Neural cell (in vitro differentiated cells): ENCODE measurements at regions not wholly inside any gene's neighbourhood (a gene's known extent, or its start where the extent isn't known, plus 50 kb on each side); places are given as distances from the start of the nearest gene placed in this dataset.

Source experiments
- H2AFZ ChIP-seq: fragments of 200-600, 300-800 bp; sonication (generic), shearing (Covaris generic); 2 replicates; pipeline ENCODE4 v1.6.0; 2014; ENCODE audit warnings: low read depth, mild to moderate bottlenecking, antibody characterized with exemption, low read length, moderate library complexity
- H3F3A ChIP-seq: fragments of 200-600 bp; shearing (Covaris generic); 2 replicates; pipeline ENCODE4 v1.6.1; 2016; ENCODE audit warnings: mild to moderate bottlenecking, moderate library complexity, mixed read lengths, antibody characterized with exemption, low read length; ENCODE audit not compliant: insufficient read depth, poor library complexity, severe bottlenecking
- H3K27ac ChIP-seq: fragments of 200-600, 300-800 bp; sonication (generic), shearing (Covaris generic); 2 replicates; pipeline ENCODE4 v1.5.1; 2014; ENCODE audit warnings: mild to moderate bottlenecking, low read length, moderate library complexity
- H3K27me3 ChIP-seq: fragments of 300-800, 200-600 bp; sonication (generic), shearing (Covaris generic); 2 replicates; pipeline ENCODE4 v1.6.0; 2014; ENCODE audit warnings: mild to moderate bottlenecking, low read depth, low read length, moderate library complexity; ENCODE audit not compliant: insufficient read depth
- H3K36me3 ChIP-seq: fragments of 300-800, 200-600 bp; sonication (generic), shearing (Covaris generic); 2 replicates; pipeline ENCODE4 v1.5.1; 2014; ENCODE audit warnings: mild to moderate bottlenecking, antibody characterized with exemption, low read length, moderate library complexity; ENCODE audit not compliant: insufficient read depth
- H3K4me2 ChIP-seq: fragments of 300-800, 200-600 bp; sonication (generic), shearing (Covaris generic); 2 replicates; pipeline ENCODE4 v1.6.0; 2014; ENCODE audit warnings: mild to moderate bottlenecking, low read length
- H3K4me3 ChIP-seq: fragments of 300-800, 200-600 bp; sonication (generic), shearing (Covaris generic); 2 replicates; pipeline ENCODE4 v1.5.1; 2014; ENCODE audit warnings: mild to moderate bottlenecking, low read length, moderate library complexity
- H3K79me2 ChIP-seq: fragments of 200-600 bp; shearing (Covaris generic); replicated peaks from 2 replicates; pipeline ENCODE4 v1.6.0; 2014; ENCODE audit warnings: mild to moderate bottlenecking, low read length, moderate library complexity; ENCODE audit not compliant: insufficient read depth
- H3K9ac ChIP-seq: fragments of 300-800, 200-600 bp; sonication (generic), shearing (Covaris generic); 2 replicates; pipeline ENCODE4 v1.6.1; 2016; ENCODE audit warnings: mild to moderate bottlenecking, low read length, mixed read lengths
- H3K9me2 ChIP-seq: fragments of 200-600 bp; shearing (Covaris generic); 2 replicates; pipeline ENCODE4 v1.6.1; 2016; ENCODE audit warnings: mild to moderate bottlenecking, low read length, mixed read lengths; ENCODE audit not compliant: insufficient read depth
- H3K9me3 ChIP-seq: fragments of 200-600, 300-800 bp; sonication (generic), shearing (Covaris generic); 2 replicates; pipeline ENCODE4 v1.6.1; 2016; ENCODE audit warnings: mild to moderate bottlenecking, mixed run types, low read length, moderate library complexity, mixed read lengths
- H4K20me1 ChIP-seq: fragments of 200-600 bp; shearing (Covaris generic); 2 replicates; pipeline ENCODE4 v1.6.1; 2016; ENCODE audit warnings: mild to moderate bottlenecking, mixed run types; ENCODE audit not compliant: insufficient read depth
- EP300 ChIP-seq: fragments of 450-650 bp; conservative IDR thresholded peaks from 2 replicates; pipeline ENCODE4 v1.6.1; 2014; ENCODE audit warnings: antibody characterized with exemption, mild to moderate bottlenecking, moderate library complexity; ENCODE audit not compliant: poor library complexity, severe bottlenecking
- EZH2 ChIP-seq: fragments of 200-600, 300-800 bp; shearing (Covaris generic), sonication (generic); IDR thresholded peaks from 2 replicates; pipeline ENCODE4 v1.6.1; 2014; ENCODE audit warnings: antibody characterized with exemption, low read length, borderline replicate concordance, mild to moderate bottlenecking; ENCODE audit not compliant: insufficient read depth, poor library complexity, severe bottlenecking
- MXI1 ChIP-seq: fragments of 450-650 bp; conservative IDR thresholded peaks from 2 replicates; pipeline ENCODE4 v1.6.1; 2014; ENCODE audit warnings: antibody characterized with exemption, mild to moderate bottlenecking; ENCODE audit not compliant: poor library complexity, severe bottlenecking
- POLR2AphosphoS5 ChIP-seq: IDR thresholded peaks from 2 replicates; pipeline ENCODE4 v1.6.1; 2012
- RAD21 ChIP-seq: fragments of 450-650 bp; conservative IDR thresholded peaks from 2 replicates; pipeline ENCODE4 v1.6.1; 2014; ENCODE audit warnings: antibody characterized with exemption, mild to moderate bottlenecking, moderate library complexity
- SMC3 ChIP-seq: fragments of 450-650 bp; conservative IDR thresholded peaks from 2 replicates; pipeline ENCODE4 v1.6.1; 2014; ENCODE audit warnings: antibody characterized with exemption, mild to moderate bottlenecking, moderate library complexity; ENCODE audit not compliant: poor library complexity
- TAF1 ChIP-seq: IDR thresholded peaks from 2 replicates; pipeline ENCODE4 v1.6.1; 2012; ENCODE audit warnings: low read depth
- TF ChIP-seq, protein P1 (sequence below): fragments of 450-650 bp; IDR thresholded peaks from 2 replicates; pipeline ENCODE4 v1.5.1; 2014; ENCODE audit warnings: antibody characterized with exemption, mild to moderate bottlenecking, moderate library complexity; ENCODE audit not compliant: poor library complexity, severe bottlenecking
- TF ChIP-seq, protein P2 (sequence below): IDR thresholded peaks from 2 replicates; pipeline ENCODE4 v1.6.1; 2012; ENCODE audit warnings: borderline replicate concordance

DNA sequence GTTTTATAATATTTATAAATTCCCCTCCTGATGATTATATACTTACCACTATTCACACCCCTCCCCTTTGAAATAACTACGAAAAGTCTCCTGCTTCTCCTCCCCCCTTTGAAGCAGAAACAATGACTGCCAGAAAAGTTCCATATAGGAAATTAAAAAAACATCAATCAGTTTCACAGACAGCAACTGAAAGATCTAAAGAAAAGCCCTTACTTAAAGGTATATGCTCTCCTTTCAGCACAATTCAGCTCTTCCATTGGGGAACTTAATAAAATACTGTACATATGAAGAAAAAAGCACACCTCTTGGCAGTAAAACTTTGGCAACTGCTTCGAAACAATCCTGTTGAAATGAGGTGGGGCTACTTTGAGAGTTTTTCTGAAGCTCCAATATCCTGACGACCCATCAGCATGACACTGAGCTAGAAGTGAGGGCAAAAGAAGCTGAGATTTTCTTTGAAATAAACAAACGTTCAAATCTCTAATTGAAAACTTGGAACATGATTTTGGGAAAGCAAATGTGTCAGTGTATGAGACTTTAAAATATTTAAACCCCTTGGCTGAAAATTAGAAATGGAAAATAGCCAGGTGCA lies 147.6 kb upstream of the RXFP2 start:
- Histone ChIP-seq H3K27me3 (no peaks in the 10 kb centered on the region), H3K4me2 (no peak overlapping the region), H3K9me3 (no peaks in the 10 kb centered on the region), H4K20me1 (no peaks in the 10 kb centered on the region), H3K9me2 (no peaks in the 10 kb centered on the region), H3K36me3 (no peaks in the 10 kb centered on the region), H3K9ac (no peak overlapping the region), H3K4me3 (no peak overlapping the region), H3K27ac (no peak overlapping the region), H3F3A (no peaks in the 10 kb centered on the region), H3K79me2 (no peaks in the 10 kb centered on the region), H2AFZ (no peak overlapping the region)
- no peak for TF ChIP-seq RAD21
- TF ChIP-seq MXI1 = no peak
- TF ChIP-seq EZH2 = no peak
- TF ChIP-seq POLR2AphosphoS5 = no peak
- no peak for TF ChIP-seq EP300
- no peak for TF ChIP-seq SMC3
- no peak for TF ChIP-seq TAF1
- TF ChIP-seq, protein P1, sequence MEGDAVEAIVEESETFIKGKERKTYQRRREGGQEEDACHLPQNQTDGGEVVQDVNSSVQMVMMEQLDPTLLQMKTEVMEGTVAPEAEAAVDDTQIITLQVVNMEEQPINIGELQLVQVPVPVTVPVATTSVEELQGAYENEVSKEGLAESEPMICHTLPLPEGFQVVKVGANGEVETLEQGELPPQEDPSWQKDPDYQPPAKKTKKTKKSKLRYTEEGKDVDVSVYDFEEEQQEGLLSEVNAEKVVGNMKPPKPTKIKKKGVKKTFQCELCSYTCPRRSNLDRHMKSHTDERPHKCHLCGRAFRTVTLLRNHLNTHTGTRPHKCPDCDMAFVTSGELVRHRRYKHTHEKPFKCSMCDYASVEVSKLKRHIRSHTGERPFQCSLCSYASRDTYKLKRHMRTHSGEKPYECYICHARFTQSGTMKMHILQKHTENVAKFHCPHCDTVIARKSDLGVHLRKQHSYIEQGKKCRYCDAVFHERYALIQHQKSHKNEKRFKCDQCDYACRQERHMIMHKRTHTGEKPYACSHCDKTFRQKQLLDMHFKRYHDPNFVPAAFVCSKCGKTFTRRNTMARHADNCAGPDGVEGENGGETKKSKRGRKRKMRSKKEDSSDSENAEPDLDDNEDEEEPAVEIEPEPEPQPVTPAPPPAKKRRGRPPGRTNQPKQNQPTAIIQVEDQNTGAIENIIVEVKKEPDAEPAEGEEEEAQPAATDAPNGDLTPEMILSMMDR = no peak
- TF ChIP-seq, protein P2, sequence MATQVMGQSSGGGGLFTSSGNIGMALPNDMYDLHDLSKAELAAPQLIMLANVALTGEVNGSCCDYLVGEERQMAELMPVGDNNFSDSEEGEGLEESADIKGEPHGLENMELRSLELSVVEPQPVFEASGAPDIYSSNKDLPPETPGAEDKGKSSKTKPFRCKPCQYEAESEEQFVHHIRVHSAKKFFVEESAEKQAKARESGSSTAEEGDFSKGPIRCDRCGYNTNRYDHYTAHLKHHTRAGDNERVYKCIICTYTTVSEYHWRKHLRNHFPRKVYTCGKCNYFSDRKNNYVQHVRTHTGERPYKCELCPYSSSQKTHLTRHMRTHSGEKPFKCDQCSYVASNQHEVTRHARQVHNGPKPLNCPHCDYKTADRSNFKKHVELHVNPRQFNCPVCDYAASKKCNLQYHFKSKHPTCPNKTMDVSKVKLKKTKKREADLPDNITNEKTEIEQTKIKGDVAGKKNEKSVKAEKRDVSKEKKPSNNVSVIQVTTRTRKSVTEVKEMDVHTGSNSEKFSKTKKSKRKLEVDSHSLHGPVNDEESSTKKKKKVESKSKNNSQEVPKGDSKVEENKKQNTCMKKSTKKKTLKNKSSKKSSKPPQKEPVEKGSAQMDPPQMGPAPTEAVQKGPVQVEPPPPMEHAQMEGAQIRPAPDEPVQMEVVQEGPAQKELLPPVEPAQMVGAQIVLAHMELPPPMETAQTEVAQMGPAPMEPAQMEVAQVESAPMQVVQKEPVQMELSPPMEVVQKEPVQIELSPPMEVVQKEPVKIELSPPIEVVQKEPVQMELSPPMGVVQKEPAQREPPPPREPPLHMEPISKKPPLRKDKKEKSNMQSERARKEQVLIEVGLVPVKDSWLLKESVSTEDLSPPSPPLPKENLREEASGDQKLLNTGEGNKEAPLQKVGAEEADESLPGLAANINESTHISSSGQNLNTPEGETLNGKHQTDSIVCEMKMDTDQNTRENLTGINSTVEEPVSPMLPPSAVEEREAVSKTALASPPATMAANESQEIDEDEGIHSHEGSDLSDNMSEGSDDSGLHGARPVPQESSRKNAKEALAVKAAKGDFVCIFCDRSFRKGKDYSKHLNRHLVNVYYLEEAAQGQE = no peak

DNA sequence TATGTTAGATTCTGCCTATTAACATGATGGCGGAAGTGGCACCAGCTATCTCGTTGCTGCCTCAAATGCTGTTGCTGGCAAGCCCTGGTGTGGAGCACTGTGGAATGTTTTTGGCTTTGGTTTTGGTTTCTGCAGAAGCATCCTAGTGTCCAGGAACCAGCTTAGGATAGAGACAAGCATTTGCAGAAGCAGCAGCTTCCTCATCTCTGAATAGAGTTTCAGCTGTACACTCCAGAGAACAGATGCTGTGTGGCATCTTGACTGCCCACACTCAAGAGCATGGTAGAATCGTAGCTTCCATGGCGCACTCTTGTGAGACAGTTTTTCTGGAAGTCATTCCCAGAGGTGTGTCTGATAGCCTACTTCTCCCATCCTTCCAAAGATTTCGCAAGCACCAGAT lies 145.3 kb upstream of the RXFP2 start:
- H3K4me2 ChIP-seq = no peak overlapping the region
- no peak overlapping the region for H3K4me3 ChIP-seq
- H2AFZ ChIP-seq = no peak overlapping the region
- no peaks in the 10 kb centered on the region for H3F3A ChIP-seq
- TF ChIP-seq TAF1 = no peak
- TF ChIP-seq SMC3 = no peak
- TF ChIP-seq, protein P1 = no peak
- TF ChIP-seq, protein P2 = no peak
- TF ChIP-seq EZH2 = no peak
- TF ChIP-seq MXI1 = no peak
- TF ChIP-seq EP300 = no peak
- TF ChIP-seq POLR2AphosphoS5 = no peak
- TF ChIP-seq RAD21 = no peak
- H4K20me1 ChIP-seq = no peaks in the 10 kb centered on the region
- no peaks in the 10 kb centered on the region for H3K9me2 ChIP-seq
- no peaks in the 10 kb centered on the region for H3K79me2 ChIP-seq
- no peaks in the 10 kb centered on the region for H3K9me3 ChIP-seq
- no peaks in the 10 kb centered on the region for H3K36me3 ChIP-seq
- H3K27ac ChIP-seq = no peak overlapping the region
- H3K9ac ChIP-seq = no peak overlapping the region
- no peaks in the 10 kb centered on the region for H3K27me3 ChIP-seq
